Skeletal muscle satellite cell (primary cell): ENCODE measurements at regions not wholly inside any gene's neighbourhood (a gene's known extent, or its start where the extent isn't known, plus 50 kb on each side); places are given as distances from the start of the nearest gene placed in this dataset.

Source experiments
- H3K27me3 ChIP-seq: 2 replicates; pipeline ENCODE4 v1.7.0; 2013; ENCODE audit warnings: low read length; ENCODE audit not compliant: control insufficient read depth, insufficient read depth
- H3K36me3 ChIP-seq: 2 replicates; pipeline ENCODE4 v1.7.0; 2013; ENCODE audit warnings: mild to moderate bottlenecking, control low read depth, low read length; ENCODE audit not compliant: insufficient read depth
- H3K4me1 ChIP-seq: 2 replicates; pipeline ENCODE4 v1.7.0; 2013; ENCODE audit warnings: low read length; ENCODE audit not compliant: control insufficient read depth, insufficient read depth
- H3K4me2 ChIP-seq: 2 replicates; pipeline ENCODE4 v1.7.0; 2013; ENCODE audit warnings: mild to moderate bottlenecking, low read length
- H3K4me3 ChIP-seq: 2 replicates; pipeline ENCODE4 v1.7.0; 2013; ENCODE audit warnings: low read length
- H3K9ac ChIP-seq: 2 replicates; pipeline ENCODE4 v1.7.0; 2013; ENCODE audit warnings: mild to moderate bottlenecking, low read depth, low read length, moderate library complexity
- H3K9me3 ChIP-seq: replicated peaks from 2 replicates; pipeline ENCODE4 v1.7.0; 2013; ENCODE audit warnings: mild to moderate bottlenecking, control low read depth, low read length

- no peak overlapping the region for H3K4me2 ChIP-seq
- no peak overlapping the region for H3K9ac ChIP-seq
- no peaks in the 10 kb centered on the region for H3K36me3 ChIP-seq
- H3K4me3 ChIP-seq, result no peak overlapping the region
- H3K27me3 ChIP-seq, result no peaks in the 10 kb centered on the region
- H3K9me3 ChIP-seq, result no peaks in the 10 kb centered on the region
- peaks cover 26% of the 10 kb centered on the region for H3K4me1 ChIP-seq
These were observed 188.7 kb downstream of the TANC2 start for GRCh38 chr17:63154586-63155244.

GRCh38 chr17:63156986-63157385 is 191.0 kb downstream of the TANC2 start:
- no peak overlapping the region for H3K9ac ChIP-seq
- peaks cover 8% of the 10 kb centered on the region for H3K4me1 ChIP-seq
- H3K4me2 ChIP-seq, result no peak overlapping the region
- no peak overlapping the region for H3K4me3 ChIP-seq
- no peaks in the 10 kb centered on the region for H3K36me3 ChIP-seq
- H3K27me3 ChIP-seq, result no peaks in the 10 kb centered on the region
- H3K9me3 ChIP-seq, result no peaks in the 10 kb centered on the region

- Histone ChIP-seq H3K4me3 (no peak overlapping the region), H3K4me1 (peaks cover 7% of the 10 kb centered on the region), H3K27me3 (no peaks in the 10 kb centered on the region), H3K36me3 (no peaks in the 10 kb centered on the region), H3K9ac (no peak overlapping the region), H3K9me3 (no peaks in the 10 kb centered on the region), H3K4me2 (no peak overlapping the region)
These were observed 196.5 kb downstream of the TANC2 start for GRCh38 chr17:63162406-63163157.

- H3K4me1 ChIP-seq, result peaks cover 7% of the 10 kb centered on the region
- H3K9ac ChIP-seq, result no peak overlapping the region
- H3K36me3 ChIP-seq, result no peaks in the 10 kb centered on the region
- no peaks in the 10 kb centered on the region for H3K9me3 ChIP-seq
- H3K27me3 ChIP-seq, result no peaks in the 10 kb centered on the region
- H3K4me2 ChIP-seq, result no peak overlapping the region
- H3K4me3 ChIP-seq, result no peak overlapping the region
These were observed 197.1 kb downstream of the TANC2 start for GRCh38 chr17:63163158-63163520.

GRCh38 chr17:63165400-63165799 is 199.4 kb downstream of the TANC2 start:
- H3K27me3 ChIP-seq, result no peaks in the 10 kb centered on the region

GRCh38 chr17:63170795-63171194 is 204.8 kb downstream of the TANC2 start:
- Histone ChIP-seq H3K9ac (no peak overlapping the region), H3K27me3 (no peaks in the 10 kb centered on the region), H3K4me3 (no peak overlapping the region), H3K4me1 (peaks cover 20% of the 10 kb centered on the region), H3K9me3 (no peaks in the 10 kb centered on the region), H3K36me3 (no peaks in the 10 kb centered on the region), H3K4me2 (no peak overlapping the region)

More at GRCh38 chr17:63165400-63165799, 199.4 kb downstream of the TANC2 start:
- Histone ChIP-seq H3K4me2 (no peak overlapping the region), H3K4me3 (no peak overlapping the region), H3K4me1 (peaks cover 7% of the 10 kb centered on the region), H3K9ac (no peak overlapping the region), H3K9me3 (no peaks in the 10 kb centered on the region), H3K36me3 (no peaks in the 10 kb centered on the region)

- peaks cover 20% of the 10 kb centered on the region for H3K4me1 ChIP-seq
- peaks cover 4% of the 10 kb centered on the region for H3K36me3 ChIP-seq
- no peak overlapping the region for H3K9ac ChIP-seq
- no peak overlapping the region for H3K4me3 ChIP-seq
- H3K9me3 ChIP-seq, result no peaks in the 10 kb centered on the region
- no peaks in the 10 kb centered on the region for H3K27me3 ChIP-seq
- H3K4me2 ChIP-seq, result peak overlapping the region; percentile 21
These were observed 205.7 kb downstream of the TANC2 start for GRCh38 chr17:63171428-63172393.

- Histone ChIP-seq H3K4me2 (no peak overlapping the region), H3K27me3 (no peaks in the 10 kb centered on the region), H3K4me3 (no peak overlapping the region), H3K36me3 (peaks cover 4% of the 10 kb centered on the region), H3K4me1 (peaks cover 23% of the 10 kb centered on the region), H3K9me3 (no peaks in the 10 kb centered on the region), H3K9ac (no peak overlapping the region)
These were observed 207.4 kb downstream of the TANC2 start for GRCh38 chr17:63173450-63173849.

GRCh38 chr17:63173903-63174302 is 207.9 kb downstream of the TANC2 start:
- H3K4me1 ChIP-seq, result peaks cover 28% of the 10 kb centered on the region
- no peak overlapping the region for H3K4me3 ChIP-seq
- no peaks in the 10 kb centered on the region for H3K27me3 ChIP-seq
- H3K9ac ChIP-seq, result no peak overlapping the region
- no peak overlapping the region for H3K4me2 ChIP-seq
- H3K9me3 ChIP-seq, result no peaks in the 10 kb centered on the region
- peaks cover 4% of the 10 kb centered on the region for H3K36me3 ChIP-seq

- no peaks in the 10 kb centered on the region for H3K27me3 ChIP-seq
- H3K9me3 ChIP-seq, result no peaks in the 10 kb centered on the region
- no peak overlapping the region for H3K9ac ChIP-seq
- peaks cover 7% of the 10 kb centered on the region for H3K36me3 ChIP-seq
- peaks cover 22% of the 10 kb centered on the region for H3K4me1 ChIP-seq
- H3K4me2 ChIP-seq, result no peak overlapping the region
- H3K4me3 ChIP-seq, result no peak overlapping the region
These were observed 212.5 kb downstream of the TANC2 start for GRCh38 chr17:63178530-63178929.

GRCh38 chr17:63181856-63182255 is 215.8 kb downstream of the TANC2 start:
- no peaks in the 10 kb centered on the region for H3K27me3 ChIP-seq
- H3K4me1 ChIP-seq, result peaks cover 12% of the 10 kb centered on the region
- H3K4me2 ChIP-seq, result no peak overlapping the region
- H3K9me3 ChIP-seq, result no peaks in the 10 kb centered on the region
- H3K4me3 ChIP-seq, result no peak overlapping the region
- peaks cover 2% of the 10 kb centered on the region for H3K36me3 ChIP-seq
- H3K9ac ChIP-seq, result no peak overlapping the region
